HL-60 (cell line): ENCODE measurements at regions not wholly inside any gene's neighbourhood (a gene's known extent, or its start where the extent isn't known, plus 50 kb on each side); places are given as distances from the start of the nearest gene placed in this dataset.

ENCODE experiments used
- GABPA ChIP-seq: IDR thresholded peaks from 2 replicates; pipeline ENCODE4 v1.6.1; 2012; ENCODE audit warnings: low read depth
- POLR2AphosphoS5 ChIP-seq: IDR thresholded peaks from 2 replicates; pipeline ENCODE4 v1.6.1; 2012; ENCODE audit warnings: low read depth
- REST ChIP-seq: IDR thresholded peaks from 2 replicates; pipeline ENCODE4 v1.6.1; 2012; ENCODE audit warnings: low read depth; ENCODE audit not compliant: insufficient replicate concordance
- TF ChIP-seq, protein P1 (sequence below): IDR thresholded peaks from one replicate; pipeline ENCODE4 v1.5.1; 2011; ENCODE audit warnings: low read length, control low read depth, inconsistent platforms; ENCODE audit not compliant: insufficient read depth

GRCh38 chr2:16137080-16137755 is 196.9 kb downstream of the MYCN start:
- TF ChIP-seq, protein P1, sequence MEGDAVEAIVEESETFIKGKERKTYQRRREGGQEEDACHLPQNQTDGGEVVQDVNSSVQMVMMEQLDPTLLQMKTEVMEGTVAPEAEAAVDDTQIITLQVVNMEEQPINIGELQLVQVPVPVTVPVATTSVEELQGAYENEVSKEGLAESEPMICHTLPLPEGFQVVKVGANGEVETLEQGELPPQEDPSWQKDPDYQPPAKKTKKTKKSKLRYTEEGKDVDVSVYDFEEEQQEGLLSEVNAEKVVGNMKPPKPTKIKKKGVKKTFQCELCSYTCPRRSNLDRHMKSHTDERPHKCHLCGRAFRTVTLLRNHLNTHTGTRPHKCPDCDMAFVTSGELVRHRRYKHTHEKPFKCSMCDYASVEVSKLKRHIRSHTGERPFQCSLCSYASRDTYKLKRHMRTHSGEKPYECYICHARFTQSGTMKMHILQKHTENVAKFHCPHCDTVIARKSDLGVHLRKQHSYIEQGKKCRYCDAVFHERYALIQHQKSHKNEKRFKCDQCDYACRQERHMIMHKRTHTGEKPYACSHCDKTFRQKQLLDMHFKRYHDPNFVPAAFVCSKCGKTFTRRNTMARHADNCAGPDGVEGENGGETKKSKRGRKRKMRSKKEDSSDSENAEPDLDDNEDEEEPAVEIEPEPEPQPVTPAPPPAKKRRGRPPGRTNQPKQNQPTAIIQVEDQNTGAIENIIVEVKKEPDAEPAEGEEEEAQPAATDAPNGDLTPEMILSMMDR = no peak
- TF ChIP-seq REST (no peak), POLR2AphosphoS5 (no peak), GABPA (no peak)
